HepG2 (cell line): ENCODE measurements at regions not wholly inside any gene's neighbourhood (a gene's known extent, or its start where the extent isn't known, plus 50 kb on each side); places are given as distances from the start of the nearest gene placed in this dataset.

Source experiments
- ATAC-seq: fragments of 200-7000 bp; cut with Tn5 transposase; 3 replicates; pipeline ENCODE4 v1.9.1; 2020; ENCODE audit warnings: mild to moderate bottlenecking, moderate library complexity
- BruUV-seq: library from RNA; stranded (reverse); fragments of 400-500 nt; replicated peaks from 2 replicates; lab custom pipeline; 2021; lab: Mats Ljungman, UMichigan
- CTCF ChIA-PET: fragments of 300-600 bp; formaldehyde crosslinking; extraction: SDS; loops from one replicate; lab custom pipeline; 2021; ENCODE audit warnings: low total read pairs, inconsistent platforms, low intra/inter-chr PET ratio; lab: Yijun Ruan, JAX
- POLR2A ChIA-PET: fragments of 350-600 bp; sonication (Branson Sonifier 250); formaldehyde crosslinking; loops from one replicate; lab custom pipeline; 2020; ENCODE audit warnings: antibody characterized with exemption, inconsistent platforms; lab: Yijun Ruan, JAX
- DNase-seq: peaks from one replicate; pipeline ENCODE4 v3.0.0-alpha.2; 2015; ENCODE audit warnings: low spot score
- FAIRE-seq: peaks from 3 replicates; lab custom pipeline; 2011; peaks lifted over from hg19 to GRCh38; lab: Jason Lieb, UNC
- H2AFZ ChIP-seq: one replicate; pipeline ENCODE4 v1.6.1; 2011; ENCODE audit warnings: low read length, inconsistent platforms
- H3K27ac ChIP-seq: fragments of 300-600 bp; 3 replicates; pipeline ENCODE4 v1.8.0; 2011; ENCODE audit warnings: mixed run types, mild to moderate bottlenecking, mixed read lengths, low read length, inconsistent platforms; ENCODE audit not compliant: insufficient read depth; ENCODE audit errors: extremely low read length
- H3K27me3 ChIP-seq, 2 experiments: fragments of 200-600 bp in 1 of 2; 2 replicates in 1 of 2; 3 replicates in 1 of 2; pipeline versions ENCODE4 v1.6.0 to v1.8.0; 2011; ENCODE audit warnings: low read length in 2 of 2, mild to moderate bottlenecking in 2 of 2, moderate library complexity in 2 of 2, inconsistent platforms in 1 of 2; ENCODE audit not compliant: insufficient read depth in 2 of 2, control insufficient read depth in 1 of 2
- H3K36me3 ChIP-seq, 2 experiments: fragments of 200-600 bp in 1 of 2; replicated peaks in 1 of 2; 2 replicates in 1 of 2; 3 replicates in 1 of 2; pipeline versions ENCODE4 v1.5.1 to v1.8.0; 2011; ENCODE audit warnings: low read length in 2 of 2, inconsistent platforms in 1 of 2; ENCODE audit not compliant: insufficient read depth in 2 of 2, control insufficient read depth in 1 of 2
- H3K4me1 ChIP-seq: 2 replicates; pipeline ENCODE4 v1.5.1; 2012; ENCODE audit warnings: low read length, inconsistent platforms; ENCODE audit not compliant: insufficient read depth
- H3K4me2 ChIP-seq: 2 replicates; pipeline ENCODE4 v1.6.0; 2011; ENCODE audit warnings: low read depth, low read length, inconsistent platforms
- H3K4me3 ChIP-seq, 3 experiments: fragments of 200-600 bp in 1 of 3; sonication (generic), shearing (Covaris generic) in 1 of 3; replicated peaks in 1 of 3; 2 replicates each; pipeline ENCODE4 v1.5.1; 2011 to 2016; ENCODE audit warnings: low read length in 3 of 3, inconsistent platforms in 2 of 3, low read depth in 2 of 3, mild to moderate bottlenecking in 2 of 3, control low read depth in 1 of 3, mixed read lengths in 1 of 3; ENCODE audit not compliant: insufficient read depth in 1 of 3
- H3K79me2 ChIP-seq: one replicate; pipeline ENCODE4 v1.6.1; 2011; ENCODE audit warnings: low read length, inconsistent platforms; ENCODE audit not compliant: insufficient read depth
- H3K9ac ChIP-seq: 2 replicates; pipeline ENCODE4 v1.6.0; 2011; ENCODE audit warnings: mild to moderate bottlenecking, low read depth, low read length, inconsistent platforms; ENCODE audit not compliant: insufficient read depth
- H3K9me3 ChIP-seq: 2 replicates; pipeline ENCODE4 v1.5.1; 2012; ENCODE audit warnings: mild to moderate bottlenecking, low read length
- H4K20me1 ChIP-seq: 2 replicates; pipeline ENCODE4 v1.6.0; 2011; ENCODE audit warnings: inconsistent platforms, mild to moderate bottlenecking, low read length, moderate library complexity; ENCODE audit not compliant: insufficient read depth
- DPF2 ChIP-seq: sonication (generic); formaldehyde crosslinking; IDR thresholded peaks from 2 replicates; pipeline ENCODE4 v1.4.0; 2020; ENCODE audit warnings: mild to moderate bottlenecking, low read depth, missing genetic modification reagents, borderline replicate concordance
- HDAC6 ChIP-seq: fragments of 200-600 bp; sonication (generic); IDR thresholded peaks from 2 replicates; pipeline ENCODE4 v1.7.0; 2017; ENCODE audit warnings: mild to moderate bottlenecking, antibody characterized with exemption, low read length, low read depth
- NFRKB ChIP-seq: fragments of 450-650 bp; IDR thresholded peaks from 2 replicates; pipeline ENCODE4 v1.6.1; 2017
- POLR2G ChIP-seq: fragments of 200-400 bp; formaldehyde crosslinking; IDR thresholded peaks from 2 replicates; pipeline ENCODE4 v1.6.1; 2018; ENCODE audit warnings: mild to moderate bottlenecking, low read depth, low read length, moderate library complexity
- RARA ChIP-seq: IDR thresholded peaks from 2 replicates; pipeline ENCODE4 v1.6.1; 2016; ENCODE audit warnings: missing genetic modification reagents, missing compliant biosample characterization
- SIN3B ChIP-seq: fragments of 150-350 bp; IDR thresholded peaks from 2 replicates; pipeline ENCODE4 v1.6.1; 2014; ENCODE audit warnings: low read length
- SSRP1 ChIP-seq: IDR thresholded peaks from 2 replicates; pipeline ENCODE4 v1.6.1; 2016; ENCODE audit warnings: control low read depth
- ZBTB33 ChIP-seq: sonication (generic); formaldehyde crosslinking; IDR thresholded peaks from 2 replicates; pipeline ENCODE4 v1.4.0; 2020; ENCODE audit warnings: missing genetic modification reagents
- ZNF768 ChIP-seq: sonication (generic); formaldehyde crosslinking; IDR thresholded peaks from 2 replicates; pipeline ENCODE4 v1.4.0; 2020; ENCODE audit warnings: missing genetic modification reagents
- whole genome bisulfite sequencing: methylation state at CpG from one replicate; pipeline ENCODE4 v1.1.6; 2017; ENCODE audit warnings: low lambda C conversion rate; 5-methylcytosine and 5-hydroxymethylcytosine counted together
- in situ Hi-C: cut with HindIII; loops from 2 replicates; pipeline ENCODE4 v1.10.0; 2017; ENCODE audit warnings: low pct_unique_long_range_greater_than_20kb; ENCODE audit not compliant: extremely low pct_ligation_motif_present
- intact Hi-C: fragments of 100-400 bp; cut with micrococcal nuclease; formaldehyde crosslinking; loops from one replicate; pipeline ENCODE4 v1.10.0; 2022; ENCODE audit not compliant: unreplicated experiment
- TF ChIP-seq, protein P1 (sequence below): sonication (generic); formaldehyde crosslinking; IDR thresholded peaks from 2 replicates; pipeline ENCODE4 v1.4.0; 2020; ENCODE audit warnings: missing genetic modification reagents, mild to moderate bottlenecking, borderline replicate concordance
- TF ChIP-seq, protein P2 (sequence below), 2 experiments: sonication (generic) in 1 of 2; formaldehyde crosslinking in 1 of 2; IDR thresholded peaks; 2 replicates each; pipeline versions ENCODE4 v1.4.0 to v1.6.1; 2016 to 2020; ENCODE audit warnings: borderline replicate concordance in 1 of 2, low read depth in 1 of 2, mild to moderate bottlenecking in 1 of 2, missing genetic modification reagents in 1 of 2

DNA sequence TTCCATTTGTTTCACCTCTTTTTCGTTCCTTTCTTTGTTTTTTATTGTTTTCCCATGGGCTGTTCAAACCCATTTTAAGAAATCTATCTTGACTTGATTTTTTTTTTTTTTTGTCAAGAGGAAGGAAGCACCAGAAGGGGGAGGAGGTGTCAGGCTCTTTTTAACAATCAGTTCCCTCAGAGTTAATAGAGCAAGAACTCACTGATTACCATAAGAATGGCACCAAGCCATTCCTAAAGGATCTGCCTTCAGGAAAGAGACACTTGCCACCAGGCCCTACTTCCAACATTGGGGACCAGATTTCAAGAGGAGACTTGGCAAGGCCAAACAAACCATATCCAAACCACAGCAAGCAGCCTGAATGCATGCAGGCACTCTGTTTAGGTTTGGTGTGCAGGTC, 168.0 kb downstream of the OTOR start:
- POLR2A ChIA-PET: no interaction called here
- intact Hi-C loops: no loop called here
- WGBS: 0% methylated on average over 1 of the region's 1 CpG

More for the DNA sequence above, 168.0 kb downstream of the OTOR start:
- CTCF ChIA-PET: no interaction called here
- Histone ChIP-seq H4K20me1 (no peaks in the 10 kb centered on the region), H3K36me3 (no peaks in the 10 kb centered on the region), H3K79me2 (no peaks in the 10 kb centered on the region), H3K27me3 (no peaks in the 10 kb centered on the region), H2AFZ (no peak overlapping the region), H3K9me3 (peaks cover 22% of the 10 kb centered on the region), H3K4me1 (no peaks in the 10 kb centered on the region), H3K4me2 (no peak overlapping the region), H3K27ac (no peak overlapping the region), H3K4me3 (no peak overlapping the region), H3K9ac (no peak overlapping the region)
- in situ Hi-C loops: no loop called here
- TF ChIP-seq DPF2 (no peak), NFRKB (no peak), ZNF768 (no peak), POLR2G (no peak), SSRP1 (CRISPR knock-in tag) (no peak), ZBTB33 (no peak), HDAC6 (no peak), SIN3B (no peak), RARA (CRISPR knock-in tag) (no peak)
- TF ChIP-seq, protein P1, sequence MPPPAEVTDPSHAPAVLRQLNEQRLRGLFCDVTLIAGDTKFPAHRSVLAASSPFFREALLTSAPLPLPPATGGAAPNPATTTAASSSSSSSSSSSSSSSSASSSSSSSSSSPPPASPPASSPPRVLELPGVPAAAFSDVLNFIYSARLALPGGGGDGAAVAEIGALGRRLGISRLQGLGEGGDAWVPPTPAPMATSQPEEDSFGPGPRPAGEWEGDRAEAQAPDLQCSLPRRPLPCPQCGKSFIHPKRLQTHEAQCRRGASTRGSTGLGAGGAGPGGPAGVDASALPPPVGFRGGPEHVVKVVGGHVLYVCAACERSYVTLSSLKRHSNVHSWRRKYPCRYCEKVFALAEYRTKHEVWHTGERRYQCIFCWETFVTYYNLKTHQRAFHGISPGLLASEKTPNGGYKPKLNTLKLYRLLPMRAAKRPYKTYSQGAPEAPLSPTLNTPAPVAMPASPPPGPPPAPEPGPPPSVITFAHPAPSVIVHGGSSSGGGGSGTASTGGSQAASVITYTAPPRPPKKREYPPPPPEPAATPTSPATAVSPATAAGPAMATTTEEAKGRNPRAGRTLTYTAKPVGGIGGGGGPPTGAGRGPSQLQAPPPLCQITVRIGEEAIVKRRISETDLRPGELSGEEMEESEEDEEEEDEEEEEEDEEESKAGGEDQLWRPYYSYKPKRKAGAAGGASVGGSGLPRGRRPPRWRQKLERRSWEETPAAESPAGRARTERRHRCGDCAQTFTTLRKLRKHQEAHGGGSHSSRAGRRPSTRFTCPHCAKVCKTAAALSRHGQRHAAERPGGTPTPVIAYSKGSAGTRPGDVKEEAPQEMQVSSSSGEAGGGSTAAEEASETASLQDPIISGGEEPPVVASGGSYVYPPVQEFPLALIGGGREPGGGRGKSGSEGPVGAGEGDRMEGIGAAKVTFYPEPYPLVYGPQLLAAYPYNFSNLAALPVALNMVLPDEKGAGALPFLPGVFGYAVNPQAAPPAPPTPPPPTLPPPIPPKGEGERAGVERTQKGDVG (CRISPR knock-in tag): no peak
- TF ChIP-seq, protein P2, sequence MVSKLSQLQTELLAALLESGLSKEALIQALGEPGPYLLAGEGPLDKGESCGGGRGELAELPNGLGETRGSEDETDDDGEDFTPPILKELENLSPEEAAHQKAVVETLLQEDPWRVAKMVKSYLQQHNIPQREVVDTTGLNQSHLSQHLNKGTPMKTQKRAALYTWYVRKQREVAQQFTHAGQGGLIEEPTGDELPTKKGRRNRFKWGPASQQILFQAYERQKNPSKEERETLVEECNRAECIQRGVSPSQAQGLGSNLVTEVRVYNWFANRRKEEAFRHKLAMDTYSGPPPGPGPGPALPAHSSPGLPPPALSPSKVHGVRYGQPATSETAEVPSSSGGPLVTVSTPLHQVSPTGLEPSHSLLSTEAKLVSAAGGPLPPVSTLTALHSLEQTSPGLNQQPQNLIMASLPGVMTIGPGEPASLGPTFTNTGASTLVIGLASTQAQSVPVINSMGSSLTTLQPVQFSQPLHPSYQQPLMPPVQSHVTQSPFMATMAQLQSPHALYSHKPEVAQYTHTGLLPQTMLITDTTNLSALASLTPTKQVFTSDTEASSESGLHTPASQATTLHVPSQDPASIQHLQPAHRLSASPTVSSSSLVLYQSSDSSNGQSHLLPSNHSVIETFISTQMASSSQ (IDR thresholded peaks at IDR 0.05; ENCODE audit: low read depth): no peak
- TF ChIP-seq, protein P2 (CRISPR knock-in tag; IDR thresholded peaks at IDR 0.05; ENCODE audit: borderline replicate concordance): no peak
- DNase-seq (no peak), ATAC-seq (no peak), FAIRE-seq (no peak)
- BruUV-seq: no TSS peak
